HUES6 (cell line): ENCODE measurements at regions not wholly inside any gene's neighbourhood (a gene's known extent, or its start where the extent isn't known, plus 50 kb on each side); places are given as distances from the start of the nearest gene placed in this dataset.

Experiments used
- H3K27ac ChIP-seq: 2 replicates; pipeline ENCODE4 v1.7.0; 2013; ENCODE audit warnings: low read depth, mild to moderate bottlenecking, low read length, inconsistent platforms
- H3K27me3 ChIP-seq: 2 replicates; pipeline ENCODE4 v1.6.1; 2013; ENCODE audit warnings: low read length; ENCODE audit not compliant: control insufficient read depth, insufficient read depth
- H3K36me3 ChIP-seq: 2 replicates; pipeline ENCODE4 v1.6.1; 2013; ENCODE audit warnings: low read length; ENCODE audit not compliant: control insufficient read depth, insufficient read depth
- H3K4me1 ChIP-seq: 2 replicates; pipeline ENCODE4 v1.6.1; 2013; ENCODE audit warnings: low read length; ENCODE audit not compliant: control insufficient read depth, insufficient read depth
- H3K4me3 ChIP-seq: 2 replicates; pipeline ENCODE4 v1.5.1; 2013; ENCODE audit warnings: low read depth, low read length
- H3K9ac ChIP-seq: one replicate; pipeline ENCODE4 v1.6.1; 2013; ENCODE audit warnings: mild to moderate bottlenecking, low read length
- H3K9me3 ChIP-seq: 2 replicates; pipeline ENCODE4 v1.6.1; 2013; ENCODE audit warnings: low read depth, low read length; ENCODE audit not compliant: control insufficient read depth, insufficient read depth

- Histone ChIP-seq H3K27me3 (no peaks in the 10 kb centered on the region), H3K4me1 (no peaks in the 10 kb centered on the region), H3K9me3 (no peaks in the 10 kb centered on the region), H3K36me3 (no peaks in the 10 kb centered on the region), H3K9ac (no peak overlapping the region), H3K27ac (no peak overlapping the region), H3K4me3 (no peak overlapping the region)
Measured at GRCh38 chr18:7349181-7349837, 118.4 kb downstream of the LRRC30 start.

GRCh38 chr18:7358989-7359726 lies 128.3 kb downstream of the LRRC30 start:
- no peak overlapping the region for H3K27ac ChIP-seq
- no peak overlapping the region for H3K4me3 ChIP-seq
- H3K9me3 ChIP-seq: no peaks in the 10 kb centered on the region
- H3K27me3 ChIP-seq: no peaks in the 10 kb centered on the region
- H3K36me3 ChIP-seq: no peaks in the 10 kb centered on the region
- no peak overlapping the region for H3K9ac ChIP-seq
- no peaks in the 10 kb centered on the region for H3K4me1 ChIP-seq

DNA sequence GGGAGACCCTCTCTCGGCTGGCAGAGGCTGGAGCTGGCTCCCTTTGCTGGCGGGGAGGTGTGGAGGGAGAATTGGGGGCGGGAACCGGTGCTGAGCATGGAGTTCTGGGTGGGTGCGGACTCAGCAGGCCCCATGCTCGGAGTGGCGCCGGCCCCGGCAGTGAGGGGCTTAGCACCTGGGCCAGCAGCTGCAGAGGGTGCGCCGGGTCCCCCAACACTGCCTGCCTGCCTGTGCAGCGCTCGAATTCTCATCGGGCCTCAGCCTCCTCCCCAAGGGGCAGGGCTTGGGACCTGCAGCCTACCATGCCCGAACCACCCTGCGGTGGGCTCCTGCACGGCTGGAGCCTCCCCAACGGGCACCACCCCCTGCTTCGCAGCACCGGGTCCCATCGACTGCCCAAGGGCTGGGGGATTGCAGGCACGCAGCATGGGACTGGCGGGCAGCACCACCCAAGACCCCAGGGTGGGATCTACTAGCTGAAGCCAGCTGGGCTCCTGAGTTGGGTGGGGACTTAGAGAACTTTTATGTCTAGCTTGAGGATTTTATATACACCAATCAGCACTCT lies 129.8 kb downstream of the LRRC30 start:
- Histone ChIP-seq H3K4me1 (no peaks in the 10 kb centered on the region), H3K9ac (no peak overlapping the region), H3K27me3 (no peaks in the 10 kb centered on the region), H3K9me3 (no peaks in the 10 kb centered on the region), H3K36me3 (no peaks in the 10 kb centered on the region), H3K27ac (no peak overlapping the region), H3K4me3 (no peak overlapping the region)

- Histone ChIP-seq H3K27ac (no peak overlapping the region), H3K9me3 (no peaks in the 10 kb centered on the region), H3K27me3 (no peaks in the 10 kb centered on the region), H3K36me3 (no peaks in the 10 kb centered on the region), H3K4me3 (no peak overlapping the region), H3K4me1 (no peaks in the 10 kb centered on the region), H3K9ac (no peak overlapping the region)
Measured at GRCh38 chr18:7363338-7363737, 132.4 kb downstream of the LRRC30 start.

GRCh38 chr18:7366597-7366996 lies 135.7 kb downstream of the LRRC30 start:
- H3K27me3 ChIP-seq: no peaks in the 10 kb centered on the region
- no peak overlapping the region for H3K27ac ChIP-seq
- no peaks in the 10 kb centered on the region for H3K9me3 ChIP-seq
- no peaks in the 10 kb centered on the region; the same call in 1 of the 2 replicates for H3K4me1 ChIP-seq
- no peak overlapping the region for H3K4me3 ChIP-seq
- no peaks in the 10 kb centered on the region for H3K36me3 ChIP-seq
- no peak overlapping the region for H3K9ac ChIP-seq

DNA sequence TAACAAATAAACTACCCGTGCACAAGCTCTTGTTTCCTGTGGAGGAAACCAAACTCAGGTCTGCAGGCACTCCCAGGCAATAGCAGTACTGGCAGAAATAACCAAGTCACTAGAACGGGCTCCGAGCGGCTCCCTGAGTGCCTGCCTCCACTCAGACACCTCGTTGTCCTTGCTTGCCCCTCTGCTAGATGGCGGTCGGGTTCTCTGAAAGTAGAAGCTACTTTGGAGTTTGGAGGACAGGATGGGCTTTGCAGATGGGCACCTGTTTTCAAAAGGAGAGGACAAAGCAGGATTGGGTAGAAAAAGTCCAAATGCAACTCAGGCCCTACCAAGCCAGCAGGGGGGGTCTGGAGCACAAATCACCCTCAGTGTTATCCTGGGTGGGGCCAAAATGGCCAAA lies 136.4 kb downstream of the LRRC30 start:
- Histone ChIP-seq H3K27ac (no peak overlapping the region), H3K9ac (no peak overlapping the region), H3K27me3 (no peaks in the 10 kb centered on the region), H3K36me3 (no peaks in the 10 kb centered on the region), H3K4me1 (no peaks in the 10 kb centered on the region; the same call in 1 of the 2 replicates), H3K9me3 (no peaks in the 10 kb centered on the region), H3K4me3 (no peak overlapping the region)

- Histone ChIP-seq H3K4me1 (no peaks in the 10 kb centered on the region; the same call in 1 of the 2 replicates), H3K36me3 (no peaks in the 10 kb centered on the region), H3K9me3 (no peaks in the 10 kb centered on the region), H3K9ac (no peak overlapping the region), H3K27ac (no peak overlapping the region), H3K27me3 (no peaks in the 10 kb centered on the region), H3K4me3 (no peak overlapping the region)
Measured at GRCh38 chr18:7369006-7369405, 138.1 kb downstream of the LRRC30 start.

- no peaks in the 10 kb centered on the region; the same call in 1 of the 2 replicates for H3K4me1 ChIP-seq
- no peak overlapping the region for H3K27ac ChIP-seq
- H3K27me3 ChIP-seq: no peaks in the 10 kb centered on the region
- H3K4me3 ChIP-seq: no peak overlapping the region
- no peaks in the 10 kb centered on the region for H3K36me3 ChIP-seq
- H3K9ac ChIP-seq: no peak overlapping the region
- H3K9me3 ChIP-seq: no peaks in the 10 kb centered on the region
Measured at GRCh38 chr18:7370375-7370774, 139.5 kb downstream of the LRRC30 start.

GRCh38 chr18:7370802-7371201 lies 139.9 kb downstream of the LRRC30 start:
- no peaks in the 10 kb centered on the region for H3K9me3 ChIP-seq
- H3K27ac ChIP-seq: no peak overlapping the region
- H3K4me3 ChIP-seq: no peak overlapping the region
- H3K27me3 ChIP-seq: no peaks in the 10 kb centered on the region
- no peak overlapping the region for H3K9ac ChIP-seq
- no peaks in the 10 kb centered on the region; the same call in 1 of the 2 replicates for H3K4me1 ChIP-seq
- H3K36me3 ChIP-seq: no peaks in the 10 kb centered on the region

DNA sequence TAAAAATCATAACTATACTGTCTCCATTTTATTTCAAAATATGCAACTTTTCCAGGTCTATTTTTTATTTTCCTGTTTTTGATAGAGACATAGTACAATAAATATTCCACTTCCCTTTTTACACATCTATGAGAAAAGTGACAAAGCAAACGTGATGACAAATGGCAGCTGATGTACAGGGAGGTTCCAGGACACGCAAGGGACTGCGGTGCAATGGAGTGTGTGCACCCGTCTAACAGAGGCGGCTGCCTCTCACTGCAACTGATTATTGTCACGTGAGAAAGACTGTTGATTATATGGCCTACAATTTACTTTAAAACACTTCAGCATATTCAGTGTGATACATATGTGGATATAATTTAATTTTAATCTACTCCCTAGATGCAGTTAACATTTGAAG lies 142.6 kb downstream of the LRRC30 start:
- no peak overlapping the region for H3K9ac ChIP-seq
- no peak overlapping the region for H3K27ac ChIP-seq
- H3K27me3 ChIP-seq: no peaks in the 10 kb centered on the region
- no peaks in the 10 kb centered on the region; the same call in 1 of the 2 replicates for H3K4me1 ChIP-seq
- peaks cover 9% of the 10 kb centered on the region for H3K9me3 ChIP-seq
- H3K36me3 ChIP-seq: no peaks in the 10 kb centered on the region
- H3K4me3 ChIP-seq: no peak overlapping the region

- Histone ChIP-seq H3K9me3 (peaks cover 9% of the 10 kb centered on the region), H3K4me1 (no peaks in the 10 kb centered on the region), H3K9ac (no peak overlapping the region), H3K36me3 (no peaks in the 10 kb centered on the region), H3K4me3 (no peak overlapping the region), H3K27me3 (no peaks in the 10 kb centered on the region), H3K27ac (no peak overlapping the region)
Measured at GRCh38 chr18:7381307-7381706, 150.4 kb downstream of the LRRC30 start.
